ENCODE measurements at regions not wholly inside any gene's neighbourhood (a gene's known extent, or its start where the extent isn't known, plus 50 kb on each side); places are given as distances from the start of the nearest gene placed in this dataset.
A peak's percentile ranks its signal among the peaks of the same experiment; 100 is the strongest.
"Not testable (repeated sequence)": the region's sequence is repeated elsewhere in the genome, so short reads cannot be mapped to it uniquely, and the experiment has no call there.

DNA sequence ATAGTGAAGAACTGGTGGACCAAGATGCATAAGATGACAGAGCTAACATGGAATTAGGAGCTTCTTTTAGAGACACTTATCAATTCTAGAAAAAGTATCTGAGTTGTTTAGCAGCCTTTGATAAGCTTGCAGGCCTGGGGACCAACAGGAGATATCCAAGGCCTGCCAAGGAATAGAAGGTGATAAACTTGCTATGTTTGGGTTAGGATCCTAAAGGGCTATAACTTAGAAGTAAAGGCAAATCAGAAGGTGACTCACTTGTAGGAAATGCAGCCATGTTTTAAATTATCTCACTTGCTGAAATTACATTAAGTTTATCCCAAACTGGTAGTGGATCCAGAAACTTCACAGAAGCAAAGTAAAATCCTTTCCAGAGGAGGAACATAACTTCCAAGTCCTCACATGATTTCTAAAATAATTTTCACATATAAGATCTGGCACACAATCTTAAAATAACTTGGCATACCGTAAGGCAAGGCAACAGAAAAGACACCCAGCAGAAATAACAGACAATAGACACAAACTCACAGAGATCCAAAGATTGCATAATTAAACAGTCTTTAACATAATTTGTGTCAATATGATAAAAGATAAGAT, 69.6 kb upstream of the TEAD1 start:
- peak; percentile 24 for FAIRE-seq
- no peak for TF ChIP-seq POLR2AphosphoS5 (IDR thresholded peaks at IDR 0.05; ENCODE audit: low read depth, low read length)
- TF ChIP-seq POLR2A (IDR thresholded peaks at IDR 0.05; ENCODE audit: low read depth, low read length), result no peak
- no peak for TF ChIP-seq TAF1 (IDR thresholded peaks at IDR 0.05; ENCODE audit: borderline replicate concordance, low read depth, low read length)
- DNase-seq (ENCODE audit: insufficient read length), result no peak

DNA sequence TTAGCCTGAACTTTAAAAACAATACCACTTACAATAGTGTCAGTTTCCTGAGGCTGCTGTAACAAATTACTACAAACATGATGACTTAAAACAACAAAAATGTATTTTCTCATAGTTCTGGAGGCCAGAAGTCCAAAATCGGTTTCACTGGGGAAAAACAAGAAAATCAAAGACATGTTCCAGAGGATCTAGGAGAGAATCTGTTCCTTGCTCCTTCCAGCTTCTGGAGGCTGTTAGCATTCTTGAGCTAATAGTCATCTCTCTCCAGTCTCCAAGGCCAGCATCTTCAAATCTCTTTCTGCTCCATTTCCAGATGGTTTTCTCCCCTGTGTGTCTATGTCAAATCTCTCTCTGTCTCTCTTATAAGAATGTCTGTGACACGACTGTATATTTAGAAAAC, 67.6 kb upstream of the TEAD1 start:
- no peak for FAIRE-seq
- DNase-seq (ENCODE audit: insufficient read length), result no peak
- TF ChIP-seq POLR2AphosphoS5 (IDR thresholded peaks at IDR 0.05; ENCODE audit: low read depth, low read length), result no peak
- no peak for TF ChIP-seq TAF1 (IDR thresholded peaks at IDR 0.05; ENCODE audit: borderline replicate concordance, low read depth, low read length)
- no peak for TF ChIP-seq POLR2A (IDR thresholded peaks at IDR 0.05; ENCODE audit: low read depth, low read length)

DNA sequence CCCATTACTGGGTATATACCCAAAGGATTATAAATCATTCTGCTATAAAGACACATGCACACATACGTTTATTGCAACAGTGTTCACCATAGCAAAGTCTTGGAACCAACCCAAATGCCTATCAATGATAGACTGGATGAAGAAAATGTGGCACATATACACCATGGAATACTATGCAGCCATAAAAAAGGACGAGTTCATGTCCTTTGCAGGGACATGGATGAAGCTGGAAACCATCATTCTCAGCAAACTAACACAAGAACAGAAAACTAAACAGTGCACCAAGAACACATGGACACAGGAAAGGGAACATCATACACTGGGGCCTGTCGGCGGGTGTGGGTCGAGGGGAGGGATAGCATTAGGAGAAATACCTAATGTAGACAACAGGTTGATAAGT, 65.5 kb upstream of the TEAD1 start:
- FAIRE-seq; DNase-seq (ENCODE audit: insufficient read length): not testable (repeated sequence)

DNA sequence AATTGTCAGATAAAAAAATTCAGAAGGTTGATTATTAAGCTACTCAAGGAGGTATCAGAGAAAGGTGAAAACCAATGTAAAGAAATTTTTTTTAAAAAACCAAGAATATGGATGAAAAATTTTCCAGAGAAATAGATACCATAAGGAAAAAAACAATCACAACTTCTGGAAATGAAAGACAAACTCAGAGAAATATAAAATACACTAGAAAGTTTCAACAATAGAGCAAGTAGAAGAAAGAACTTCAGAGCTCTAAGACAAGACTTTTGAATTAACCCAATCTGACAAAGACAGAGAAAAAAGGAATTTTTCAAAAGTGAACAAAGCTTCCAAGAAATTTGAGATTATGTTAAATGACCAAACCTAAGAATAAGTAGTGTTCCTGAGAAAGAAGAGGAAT, 62.9 kb upstream of the TEAD1 start:
- DNase-seq (ENCODE audit: insufficient read length), result no peak
- TF ChIP-seq POLR2A (IDR thresholded peaks at IDR 0.05; ENCODE audit: low read depth, low read length), result no peak
- TF ChIP-seq POLR2AphosphoS5 (IDR thresholded peaks at IDR 0.05; ENCODE audit: low read depth, low read length), result no peak
- TF ChIP-seq TAF1 (IDR thresholded peaks at IDR 0.05; ENCODE audit: borderline replicate concordance, low read depth, low read length), result no peak
- FAIRE-seq, result no peak

DNA sequence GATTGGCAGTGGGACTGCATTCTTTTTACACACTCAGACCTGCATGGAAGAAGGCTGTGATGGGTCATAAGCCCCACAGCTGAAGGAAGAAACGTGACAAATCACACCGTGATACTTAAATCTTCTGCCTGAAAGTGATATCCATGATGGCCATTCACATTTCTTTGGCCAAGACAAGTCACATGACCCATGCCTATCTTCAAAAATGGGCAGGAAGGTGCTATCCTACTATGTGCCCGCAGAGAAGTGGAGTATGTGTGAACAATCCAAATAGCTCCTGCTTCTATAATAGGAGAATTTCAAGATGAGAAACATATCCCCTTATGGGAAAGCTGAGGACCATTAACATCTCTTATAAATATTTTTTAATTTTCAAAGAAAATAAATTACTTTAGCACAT, 56.6 kb upstream of the TEAD1 start:
- FAIRE-seq (no peak), DNase-seq (ENCODE audit: insufficient read length) (no peak)
- no peak for TF ChIP-seq TAF1 (IDR thresholded peaks at IDR 0.05; ENCODE audit: borderline replicate concordance, low read depth, low read length)
- no peak for TF ChIP-seq POLR2AphosphoS5 (IDR thresholded peaks at IDR 0.05; ENCODE audit: low read depth, low read length)
- TF ChIP-seq POLR2A (IDR thresholded peaks at IDR 0.05; ENCODE audit: low read depth, low read length), result no peak

DNA sequence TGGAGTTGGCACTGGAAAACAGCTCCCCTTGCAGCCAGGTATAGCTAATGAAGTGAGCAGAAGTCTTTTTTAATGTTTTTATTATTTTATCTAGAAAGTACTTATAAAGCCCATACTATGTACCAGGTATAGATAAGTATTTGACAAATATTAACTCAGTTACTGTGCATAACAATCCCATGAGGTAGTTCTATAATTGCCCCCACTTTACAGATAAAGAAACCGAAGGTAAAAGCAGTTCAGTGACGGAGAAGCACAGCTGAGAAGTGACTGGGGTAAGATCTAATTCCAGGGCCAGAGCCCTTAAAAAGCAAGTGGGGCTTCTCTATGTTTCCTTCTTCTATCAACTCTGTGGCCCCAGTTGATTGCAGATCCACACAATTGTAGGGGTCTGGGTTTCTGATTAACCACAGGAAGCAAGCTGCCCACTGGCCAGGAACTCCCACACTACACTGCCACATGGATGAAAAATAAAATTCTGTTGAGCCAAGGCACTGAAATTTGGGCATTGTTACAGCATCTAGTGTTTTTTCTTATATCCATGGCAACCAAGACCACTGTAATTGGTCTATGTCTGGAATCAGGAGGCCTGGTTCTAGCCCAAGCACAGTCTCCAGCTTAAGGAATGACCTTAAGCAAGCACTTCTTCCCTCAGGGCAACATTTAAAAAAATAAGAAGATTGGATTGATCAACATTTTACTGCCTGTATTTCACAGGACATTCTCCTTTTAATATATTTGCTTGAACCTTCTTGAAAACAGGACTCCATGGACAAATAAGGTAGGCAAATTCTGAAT, 55.3 kb upstream of the TEAD1 start:
- FAIRE-seq, result peak; percentile 17
- DNase-seq (ENCODE audit: insufficient read length), result no peak
- TF ChIP-seq TAF1 (IDR thresholded peaks at IDR 0.05; ENCODE audit: borderline replicate concordance, low read depth, low read length), result no peak
- no peak for TF ChIP-seq POLR2AphosphoS5 (IDR thresholded peaks at IDR 0.05; ENCODE audit: low read depth, low read length)
- TF ChIP-seq POLR2A (IDR thresholded peaks at IDR 0.05; ENCODE audit: low read depth, low read length), result no peak

DNA sequence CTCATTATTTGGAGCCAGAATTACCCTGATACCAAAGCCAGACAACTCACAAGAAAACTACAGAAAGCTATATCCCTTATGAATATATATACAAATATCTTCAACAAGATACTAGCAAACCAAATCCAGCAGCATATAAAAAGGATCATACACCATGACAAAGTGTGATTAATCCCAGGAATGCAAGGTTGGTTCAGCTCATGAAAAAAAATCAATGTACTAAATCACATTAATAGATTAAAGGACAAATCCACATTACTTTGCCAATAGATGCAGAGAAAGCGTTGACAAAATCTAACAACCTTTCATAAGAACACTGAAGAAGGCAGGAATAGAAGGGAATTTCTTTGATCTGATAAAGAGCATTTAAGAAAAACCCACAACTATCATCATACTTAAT, 50.4 kb upstream of the TEAD1 start:
- TF ChIP-seq TAF1 (IDR thresholded peaks at IDR 0.05; ENCODE audit: borderline replicate concordance, low read depth, low read length), result no peak
- TF ChIP-seq POLR2A (IDR thresholded peaks at IDR 0.05; ENCODE audit: low read depth, low read length), result no peak
- TF ChIP-seq POLR2AphosphoS5 (IDR thresholded peaks at IDR 0.05; ENCODE audit: low read depth, low read length), result no peak
- FAIRE-seq (no peak), DNase-seq (ENCODE audit: insufficient read length) (no peak)
